Superior temporal gyrus (tissue), 1 donor: ENCODE measurements at regions not wholly inside any gene's neighbourhood (a gene's known extent, or its start where the extent isn't known, plus 50 kb on each side); places are given as distances from the start of the nearest gene placed in this dataset.

Experiments used
- DNase-seq: peaks from one replicate; pipeline ENCODE4 v3.0.0-alpha.2; 2016; ENCODE audit errors: extremely low spot score

GRCh38 chr15:59953392-59953883, 50.7 kb upstream of the FOXB1 start:
- no peak for DNase-seq

GRCh38 chr15:59952960-59953359, 51.2 kb upstream of the FOXB1 start:
- DNase-seq = no peak

GRCh38 chr15:59950603-59951388, 53.3 kb upstream of the FOXB1 start:
- DNase-seq = no peak

- no peak for DNase-seq
Measured at GRCh38 chr15:59948924-59949613, 55.0 kb upstream of the FOXB1 start.

GRCh38 chr15:59946084-59946483, 58.0 kb upstream of the FOXB1 start:
- no peak for DNase-seq

- DNase-seq = no peak
Measured at GRCh38 chr15:59945036-59945435, 59.1 kb upstream of the FOXB1 start.

- DNase-seq = no peak
Measured at GRCh38 chr15:59941612-59942011, 62.5 kb upstream of the FOXB1 start.

GRCh38 chr15:59940928-59941327, 63.2 kb upstream of the FOXB1 start:
- DNase-seq = no peak

- no peak for DNase-seq
Measured at GRCh38 chr15:59940456-59940855, 63.7 kb upstream of the FOXB1 start.

GRCh38 chr15:59936741-59937140, 67.4 kb upstream of the FOXB1 start:
- DNase-seq = no peak

- no peak for DNase-seq
Measured at GRCh38 chr15:59933607-59934006, 70.5 kb upstream of the FOXB1 start.

GRCh38 chr15:59931646-59932261, 72.4 kb upstream of the FOXB1 start:
- no peak for DNase-seq

- DNase-seq = no peak
Measured at GRCh38 chr15:59924812-59925522, 79.1 kb upstream of the FOXB1 start.

GRCh38 chr15:59924096-59924495, 80.0 kb upstream of the FOXB1 start:
- no peak for DNase-seq

GRCh38 chr15:59923508-59923907, 80.6 kb upstream of the FOXB1 start:
- DNase-seq = no peak

GRCh38 chr15:59918994-59919951, 84.8 kb upstream of the FOXB1 start:
- DNase-seq = no peak

- peak; percentile 21 for DNase-seq
Measured at GRCh38 chr15:59917504-59918157, 86.5 kb upstream of the FOXB1 start.

GRCh38 chr15:59906046-59906445, 98.1 kb upstream of the FOXB1 start:
- DNase-seq = no peak

GRCh38 chr15:59905176-59905575, 98.9 kb upstream of the FOXB1 start:
- DNase-seq = no peak

GRCh38 chr15:59904450-59905135, 99.5 kb upstream of the FOXB1 start:
- no peak for DNase-seq
